ENCODE measurements at regions not wholly inside any gene's neighbourhood (a gene's known extent, or its start where the extent isn't known, plus 50 kb on each side); places are given as distances from the start of the nearest gene placed in this dataset.

DNA sequence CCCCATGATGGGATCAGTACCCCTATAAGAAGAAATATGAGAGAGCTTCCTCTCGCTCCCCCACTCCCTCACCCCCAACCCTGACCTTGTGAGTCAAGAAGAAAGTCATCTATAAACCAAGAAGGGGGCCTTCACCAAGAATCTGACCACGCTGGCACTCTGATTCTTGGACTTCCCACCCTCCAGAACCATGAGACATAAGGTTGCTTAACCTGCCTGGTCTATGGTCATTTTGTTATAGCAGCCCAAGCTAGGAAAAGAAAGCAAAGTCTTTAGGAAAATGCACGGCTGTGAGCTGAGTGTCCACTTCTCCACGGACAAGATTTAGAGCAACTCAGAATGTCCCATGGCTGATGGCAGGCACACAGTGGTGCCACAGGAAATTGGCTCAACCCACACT is 333.5 kb downstream of the SOX9 start:
- Histone ChIP-seq H3K79me2 (ENCODE audit: control insufficient read depth, insufficient read depth, low read length) (no peaks in the 10 kb centered on the region), H3K27me3 (ENCODE audit: control insufficient read depth in 2 of 2, insufficient read depth in 2 of 2, low read length in 2 of 2) (no peaks in the 10 kb centered on the region), H3K9ac (replicated peaks; ENCODE audit: extremely low read depth, insufficient read depth, low read length) (no peak overlapping the region), H3K27ac (ENCODE audit: insufficient read depth, low read depth, low read length) (no peak overlapping the region), H3K9me3 (replicated peaks; ENCODE audit: control insufficient read depth, insufficient read depth, low read length) (no peaks in the 10 kb centered on the region), H4K20me1 (replicated peaks; ENCODE audit: control insufficient read depth, extremely low read depth, insufficient read depth, low read length) (no peaks in the 10 kb centered on the region), H3K4me2 (ENCODE audit: insufficient read depth, low read length) (no peak overlapping the region), H3K36me3 (ENCODE audit: control insufficient read depth in 2 of 2, extremely low read depth in 1 of 2, insufficient read depth in 2 of 2, low read length in 2 of 2) (no peaks in the 10 kb centered on the region), H2AFZ (ENCODE audit: low read depth, low read length) (no peak overlapping the region), H3K4me3 (replicated peaks in 1 of 3; ENCODE audit: insufficient read depth in 1 of 3, low read depth in 1 of 3, low read length in 3 of 3) (no peak overlapping the region), H3K4me1 (ENCODE audit: control insufficient read depth, extremely low read depth, insufficient read depth, low read length) (no peaks in the 10 kb centered on the region), H3K9me1 (replicated peaks; ENCODE audit: control insufficient read depth, extremely low read depth, insufficient read depth, low read length) (no peaks in the 10 kb centered on the region)
- BruUV-seq (replicated peaks) = no TSS peak
- no peak for FAIRE-seq
- POLR2A ChIA-PET = no interaction called here
- intact Hi-C loops (cut with micrococcal nuclease) = no loop called here
- dilution Hi-C loops (cut with MboI; ENCODE audit: extremely low pct_ligation_motif_present, low sequenced_read_pairs) = no loop called here
- no peak for DNase-seq (ENCODE audit: low read depth, low spot score)
- TF ChIP-seq POLR2A (IDR thresholded peaks at IDR 0.05; ENCODE audit: low read depth, low read length) = no peak
- TF ChIP-seq, protein P1, sequence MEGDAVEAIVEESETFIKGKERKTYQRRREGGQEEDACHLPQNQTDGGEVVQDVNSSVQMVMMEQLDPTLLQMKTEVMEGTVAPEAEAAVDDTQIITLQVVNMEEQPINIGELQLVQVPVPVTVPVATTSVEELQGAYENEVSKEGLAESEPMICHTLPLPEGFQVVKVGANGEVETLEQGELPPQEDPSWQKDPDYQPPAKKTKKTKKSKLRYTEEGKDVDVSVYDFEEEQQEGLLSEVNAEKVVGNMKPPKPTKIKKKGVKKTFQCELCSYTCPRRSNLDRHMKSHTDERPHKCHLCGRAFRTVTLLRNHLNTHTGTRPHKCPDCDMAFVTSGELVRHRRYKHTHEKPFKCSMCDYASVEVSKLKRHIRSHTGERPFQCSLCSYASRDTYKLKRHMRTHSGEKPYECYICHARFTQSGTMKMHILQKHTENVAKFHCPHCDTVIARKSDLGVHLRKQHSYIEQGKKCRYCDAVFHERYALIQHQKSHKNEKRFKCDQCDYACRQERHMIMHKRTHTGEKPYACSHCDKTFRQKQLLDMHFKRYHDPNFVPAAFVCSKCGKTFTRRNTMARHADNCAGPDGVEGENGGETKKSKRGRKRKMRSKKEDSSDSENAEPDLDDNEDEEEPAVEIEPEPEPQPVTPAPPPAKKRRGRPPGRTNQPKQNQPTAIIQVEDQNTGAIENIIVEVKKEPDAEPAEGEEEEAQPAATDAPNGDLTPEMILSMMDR (IDR thresholded peaks at IDR 0.05; ENCODE audit: extremely low read depth in 1 of 2, insufficient read depth in 1 of 2, low read depth in 1 of 2, low read length in 2 of 2) = no peak
- no peak for TF ChIP-seq EZH2 (IDR thresholded peaks at IDR 0.05; ENCODE audit: borderline replicate concordance, low read depth, low read length, severe bottlenecking)
- TF ChIP-seq FOS (IDR thresholded peaks at IDR 0.05; ENCODE audit: borderline replicate concordance, insufficient read depth, low read length) = no peak
- TF ChIP-seq JUN (IDR thresholded peaks at IDR 0.05; ENCODE audit: borderline replicate concordance, insufficient read depth, insufficient read length, low read depth) = no peak
- TF ChIP-seq MYC (IDR thresholded peaks at IDR 0.05; ENCODE audit: low read depth, low read length) = no peak
- TF ChIP-seq GATA2 (IDR thresholded peaks at IDR 0.05; ENCODE audit: insufficient read depth, insufficient read length, low read depth, low read length) = no peak
- TF ChIP-seq POLR2AphosphoS5 (IDR thresholded peaks at IDR 0.05; ENCODE audit: insufficient read depth, low read depth, low read length) = no peak
- TF ChIP-seq, protein P2, sequence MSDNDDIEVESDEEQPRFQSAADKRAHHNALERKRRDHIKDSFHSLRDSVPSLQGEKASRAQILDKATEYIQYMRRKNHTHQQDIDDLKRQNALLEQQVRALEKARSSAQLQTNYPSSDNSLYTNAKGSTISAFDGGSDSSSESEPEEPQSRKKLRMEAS (IDR thresholded peaks at IDR 0.05; ENCODE audit: insufficient read depth, insufficient read length) = no peak
- CTCF ChIA-PET = no interaction called here
